MCF 10A (cell line): ENCODE measurements at regions not wholly inside any gene's neighbourhood (a gene's known extent, or its start where the extent isn't known, plus 50 kb on each side); places are given as distances from the start of the nearest gene placed in this dataset.

Source experiments
- BruUV-seq: library from RNA; stranded (reverse); fragments of 400-500 nt; replicated peaks from 2 replicates; lab custom pipeline; 2021; lab: Mats Ljungman, UMichigan
- CTCF ChIA-PET: fragments of 300-600 bp; sonication (Branson Sonifier 250); formaldehyde crosslinking; extraction: SDS; loops from one replicate; lab custom pipeline; 2021; ENCODE audit warnings: antibody characterized with exemption, inconsistent platforms; lab: Yijun Ruan, JAX
- POLR2A ChIA-PET: fragments of 300-600, 350-650 bp; sonication (Branson Sonifier 250); formaldehyde crosslinking; extraction: SDS; loops from one replicate; lab custom pipeline; 2020; ENCODE audit warnings: antibody characterized with exemption, inconsistent platforms; lab: Yijun Ruan, JAX
- DNase-seq: peaks from one replicate; pipeline ENCODE4 v3.0.0-alpha.2; 2018; ENCODE audit not compliant: unreplicated experiment
- H3K27ac Mint-ChIP-seq: one replicate; pipeline ENCODE4 v1.8.0; 2022; ENCODE audit warnings: mild to moderate bottlenecking, low read depth, mixed read lengths; ENCODE audit not compliant: unreplicated experiment
- H3K27me3 Mint-ChIP-seq: one replicate; pipeline ENCODE4 v1.8.0; 2022; ENCODE audit warnings: mixed read lengths; ENCODE audit not compliant: insufficient read depth, unreplicated experiment
- H3K36me3 Mint-ChIP-seq: one replicate; pipeline ENCODE4 v1.8.0; 2022; ENCODE audit warnings: mild to moderate bottlenecking, moderate library complexity, mixed read lengths; ENCODE audit not compliant: insufficient read depth, unreplicated experiment
- H3K4me1 Mint-ChIP-seq: one replicate; pipeline ENCODE4 v1.8.0; 2022; ENCODE audit warnings: mixed read lengths; ENCODE audit not compliant: insufficient read depth, unreplicated experiment
- H3K4me3 Mint-ChIP-seq: one replicate; pipeline ENCODE4 v1.8.0; 2022; ENCODE audit warnings: mild to moderate bottlenecking, moderate library complexity, mixed read lengths; ENCODE audit not compliant: unreplicated experiment
- H3K9me3 Mint-ChIP-seq: one replicate; pipeline ENCODE4 v1.8.0; 2022; ENCODE audit warnings: mixed read lengths; ENCODE audit not compliant: unreplicated experiment
- CTCF ChIP-seq: fragments of 200-600 bp; IDR thresholded peaks from one replicate; pipeline ENCODE4 v1.8.0; 2022; ENCODE audit warnings: antibody characterized with exemption, mild to moderate bottlenecking; ENCODE audit not compliant: unreplicated experiment
- intact Hi-C: fragments of 100-400 bp; cut with micrococcal nuclease; formaldehyde crosslinking; loops from 2 replicates; pipeline ENCODE4 v1.14.1; 2022

GRCh38 chr11:57111619-57112018 is 70.1 kb upstream of the LRRC55 start:
- intact Hi-C loops = no loop called here
- POLR2A ChIA-PET = no interaction called here

GRCh38 chr11:57116654-57117053 is 65.1 kb upstream of the LRRC55 start:
- no peaks in the 10 kb centered on the region for H3K36me3 Mint-ChIP-seq
- no peak overlapping the region for H3K27ac Mint-ChIP-seq
- H3K9me3 Mint-ChIP-seq = no peaks in the 10 kb centered on the region
- intact Hi-C loops = loop anchor here (1.0 to 2.0 kb wide), 3 partner anchors 133 to 276 kb away; no protein-coding TSS in a partner anchor
- TF ChIP-seq CTCF = peak; percentile 47
- DNase-seq = peak; percentile 58
- no peaks in the 10 kb centered on the region for H3K4me1 Mint-ChIP-seq
- H3K4me3 Mint-ChIP-seq = no peak overlapping the region
- H3K27me3 Mint-ChIP-seq = no peaks in the 10 kb centered on the region
- POLR2A ChIA-PET = no interaction called here
- no TSS peak for BruUV-seq
- CTCF ChIA-PET = interaction anchor here (0.6 to 25.4 kb wide), 11 partner anchors 31 to 1422 kb away, joined by 3 to 324 read pairs (median 3); no protein-coding TSS in a partner anchor

More at GRCh38 chr11:57111619-57112018, 70.1 kb upstream of the LRRC55 start:
- no peaks in the 10 kb centered on the region for H3K27me3 Mint-ChIP-seq
- no peak overlapping the region for H3K4me3 Mint-ChIP-seq
- BruUV-seq = no TSS peak
- DNase-seq = no peak
- no peaks in the 10 kb centered on the region for H3K4me1 Mint-ChIP-seq
- no peak overlapping the region for H3K27ac Mint-ChIP-seq
- CTCF ChIA-PET = interaction anchor here (0.6 kb wide), 2 partner anchors 139 to 163 kb away, joined by 3 read pairs; no protein-coding TSS in a partner anchor
- peaks cover 9% of the 10 kb centered on the region for H3K9me3 Mint-ChIP-seq
- H3K36me3 Mint-ChIP-seq = no peaks in the 10 kb centered on the region
- TF ChIP-seq CTCF = no peak

- Mint-ChIP-seq H3K27me3 (no peaks in the 10 kb centered on the region), H3K36me3 (no peaks in the 10 kb centered on the region), H3K4me3 (no peak overlapping the region), H3K27ac (no peak overlapping the region), H3K4me1 (no peaks in the 10 kb centered on the region), H3K9me3 (no peaks in the 10 kb centered on the region)
- intact Hi-C loops = no loop called here
- no peak for DNase-seq
- no peak for TF ChIP-seq CTCF
- CTCF ChIA-PET = interaction anchor here (0.6 to 25.4 kb wide), 8 partner anchors 9 to 279 kb away, joined by 3 to 324 read pairs (median 4); no protein-coding TSS in a partner anchor
- POLR2A ChIA-PET = no interaction called here
- no TSS peak for BruUV-seq
Measured at GRCh38 chr11:57120192-57120965, 61.4 kb upstream of the LRRC55 start.

DNA sequence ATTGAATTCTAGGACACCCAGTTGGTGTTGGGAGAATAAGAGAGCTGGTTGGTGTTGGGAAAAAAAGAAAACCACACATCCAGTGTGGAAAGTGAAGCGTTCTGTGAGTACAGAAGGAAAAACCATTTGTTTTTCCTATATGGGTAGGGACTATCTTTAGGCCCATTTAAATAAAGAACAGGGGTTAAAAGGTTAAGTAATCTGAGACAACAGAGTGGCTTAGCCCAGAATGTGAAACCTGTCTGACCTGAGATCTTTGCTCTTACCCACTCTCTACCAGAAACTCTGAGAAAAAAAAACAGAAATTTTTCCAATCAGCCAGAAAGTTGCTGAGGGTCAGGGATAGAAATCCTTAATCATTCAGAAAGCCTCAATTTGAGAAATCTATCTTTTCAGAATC is 59.8 kb upstream of the LRRC55 start:
- H3K4me3 Mint-ChIP-seq = no peak overlapping the region
- ChIA-PET CTCF (interaction anchor here (0.6 to 25.4 kb wide), 4 partner anchors 11 to 1187 kb away, joined by 3 to 324 read pairs (median 5); no protein-coding TSS in a partner anchor), POLR2A (interaction anchor here (0.7 kb wide), 1 partner anchor 271 kb away, joined by 3 read pairs; no protein-coding TSS in a partner anchor)
- no peak for TF ChIP-seq CTCF
- H3K36me3 Mint-ChIP-seq = no peaks in the 10 kb centered on the region
- intact Hi-C loops = no loop called here
- no peaks in the 10 kb centered on the region for H3K27me3 Mint-ChIP-seq
- DNase-seq = no peak
- H3K9me3 Mint-ChIP-seq = no peaks in the 10 kb centered on the region
- H3K4me1 Mint-ChIP-seq = peaks cover 5% of the 10 kb centered on the region
- H3K27ac Mint-ChIP-seq = no peak overlapping the region
- BruUV-seq = no TSS peak
